DND-41 (cell line): ENCODE measurements at regions not wholly inside any gene's neighbourhood (a gene's known extent, or its start where the extent isn't known, plus 50 kb on each side); places are given as distances from the start of the nearest gene placed in this dataset.

Experiments used
- ATAC-seq: fragments of 200-7000 bp; cut with Tn5 transposase; 3 replicates; pipeline ENCODE4 v1.9.1; 2021; ENCODE audit warnings: low read depth; ENCODE audit not compliant: insufficient read depth
- DNase-seq: peaks from one replicate; pipeline ENCODE4 v3.0.0-alpha.2; 2020
- H2AFZ ChIP-seq: 2 replicates; pipeline ENCODE4 v1.6.0; 2012; ENCODE audit warnings: low read depth, low read length
- H3K27ac ChIP-seq: 2 replicates; pipeline ENCODE4 v1.5.1; 2012; ENCODE audit warnings: low read length, inconsistent platforms
- H3K27me3 ChIP-seq: fragments of 200-600 bp; sonication (generic); 2 replicates; pipeline ENCODE4 v1.6.0; 2012; ENCODE audit warnings: low read length, mild to moderate bottlenecking, inconsistent platforms; ENCODE audit not compliant: insufficient read depth, poor library complexity
- H3K36me3 ChIP-seq: 2 replicates; pipeline ENCODE4 v1.5.1; 2012; ENCODE audit warnings: low read length, inconsistent platforms; ENCODE audit not compliant: insufficient read depth
- H3K4me1 ChIP-seq: 2 replicates; pipeline ENCODE4 v1.5.1; 2012; ENCODE audit warnings: mild to moderate bottlenecking, low read length; ENCODE audit not compliant: insufficient read depth
- H3K4me2 ChIP-seq: 2 replicates; pipeline ENCODE4 v1.6.0; 2012; ENCODE audit warnings: mild to moderate bottlenecking, moderate library complexity, low read length, inconsistent platforms; ENCODE audit not compliant: insufficient read depth
- H3K4me3 ChIP-seq, 2 experiments: fragments of 200-600 bp in 1 of 2; shearing (Covaris generic) in 1 of 2; 2 replicates each; pipeline ENCODE4 v1.5.1; 2012 to 2016; ENCODE audit warnings: inconsistent platforms in 2 of 2, low read length in 2 of 2, mild to moderate bottlenecking in 2 of 2, low read depth in 1 of 2, moderate library complexity in 1 of 2
- H3K79me2 ChIP-seq: 2 replicates; pipeline ENCODE4 v1.6.0; 2012; ENCODE audit warnings: low read length, inconsistent platforms; ENCODE audit not compliant: insufficient read depth
- H3K9ac ChIP-seq: 2 replicates; pipeline ENCODE4 v1.6.0; 2012; ENCODE audit warnings: low read depth, mild to moderate bottlenecking, inconsistent platforms, low read length, moderate library complexity
- H3K9me3 ChIP-seq: 2 replicates; pipeline ENCODE4 v1.5.1; 2012; ENCODE audit warnings: low read length, moderate library complexity, mild to moderate bottlenecking, inconsistent platforms; ENCODE audit not compliant: insufficient read depth, severe bottlenecking
- H4K20me1 ChIP-seq: 2 replicates; pipeline ENCODE4 v1.6.0; 2012; ENCODE audit warnings: low read length; ENCODE audit not compliant: insufficient read depth
- CTCF ChIP-seq: IDR thresholded peaks from 2 replicates; pipeline ENCODE4 v1.5.1; 2012; ENCODE audit warnings: borderline replicate concordance, low read length, moderate library complexity, mild to moderate bottlenecking; ENCODE audit not compliant: poor library complexity, severe bottlenecking; ENCODE audit errors: extremely low read depth
- EZH2 ChIP-seq: IDR thresholded peaks from 3 replicates; pipeline ENCODE4 v1.6.1; 2012; ENCODE audit warnings: borderline replicate concordance, low read depth, mild to moderate bottlenecking, moderate library complexity, low read length, inconsistent platforms; ENCODE audit not compliant: severe bottlenecking

- Histone ChIP-seq H3K4me2 (no peak overlapping the region), H3K4me1 (no peaks in the 10 kb centered on the region), H3K36me3 (no peaks in the 10 kb centered on the region), H4K20me1 (no peaks in the 10 kb centered on the region), H3K27me3 (no peaks in the 10 kb centered on the region), H2AFZ (no peak overlapping the region), H3K9ac (no peak overlapping the region), H3K79me2 (no peaks in the 10 kb centered on the region), H3K27ac (no peak overlapping the region), H3K9me3 (no peaks in the 10 kb centered on the region), H3K4me3 (no peak overlapping the region)
- ATAC-seq (no peak), DNase-seq (no peak)
- TF ChIP-seq CTCF, result no peak
- no peak for TF ChIP-seq EZH2
Observed at GRCh38 chr13:73681779-73682178, 452.4 kb downstream of the KLF12 start.

DNA sequence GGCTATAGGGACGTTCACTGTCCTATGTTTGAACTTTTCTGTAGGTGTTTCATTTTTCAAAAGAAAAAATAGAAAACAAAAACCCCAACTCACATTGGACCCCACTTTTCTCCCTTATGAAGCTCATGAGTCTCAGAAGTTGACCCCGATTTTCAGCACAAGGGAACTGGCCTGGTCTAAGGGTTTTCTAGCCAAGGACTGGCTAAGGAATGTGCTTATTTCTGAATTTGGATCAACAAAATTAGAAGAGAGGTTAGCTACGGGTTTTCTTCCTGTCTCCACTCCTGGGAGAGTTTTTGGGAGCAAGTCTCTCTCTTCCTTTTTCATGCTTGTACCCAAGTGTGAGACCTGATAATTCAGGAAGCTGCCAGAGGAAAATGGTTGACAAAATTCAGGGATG lies 453.2 kb downstream of the KLF12 start:
- no peak overlapping the region for H2AFZ ChIP-seq
- no peak for ATAC-seq
- H3K79me2 ChIP-seq, result no peaks in the 10 kb centered on the region
- no peak overlapping the region for H3K4me3 ChIP-seq
- H3K9me3 ChIP-seq, result no peaks in the 10 kb centered on the region
- TF ChIP-seq EZH2, result no peak
- TF ChIP-seq CTCF, result no peak
- H3K4me2 ChIP-seq, result no peak overlapping the region
- H4K20me1 ChIP-seq, result no peaks in the 10 kb centered on the region
- no peaks in the 10 kb centered on the region for H3K4me1 ChIP-seq
- H3K36me3 ChIP-seq, result no peaks in the 10 kb centered on the region
- H3K9ac ChIP-seq, result no peak overlapping the region
- no peaks in the 10 kb centered on the region for H3K27me3 ChIP-seq
- H3K27ac ChIP-seq, result no peak overlapping the region
- no peak for DNase-seq

DNA sequence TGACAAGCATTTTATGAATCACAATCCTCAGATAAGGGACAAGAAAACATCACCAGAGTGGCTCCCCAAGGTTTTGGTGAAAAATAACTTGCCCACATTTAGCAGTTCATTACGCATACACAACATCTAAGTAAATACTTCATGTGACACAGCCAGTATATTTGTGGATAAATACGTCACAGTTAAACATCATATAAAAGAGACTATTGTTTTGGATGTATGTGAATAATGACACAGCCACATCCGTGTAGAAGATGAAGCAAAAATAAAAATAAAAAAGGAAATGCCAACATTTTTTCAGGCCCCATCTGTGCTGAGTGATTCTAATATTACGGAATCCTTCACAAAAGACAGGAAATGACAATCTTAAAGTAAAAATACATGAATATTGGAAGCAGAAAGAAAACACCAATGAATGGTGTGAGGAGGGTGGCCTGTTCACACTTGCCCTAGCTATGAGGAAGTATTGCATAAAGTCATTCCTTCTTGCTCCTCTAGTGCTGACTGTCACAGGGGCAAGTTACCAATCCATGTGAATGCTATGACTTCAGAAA lies 457.1 kb downstream of the KLF12 start:
- Histone ChIP-seq H3K9me3 (no peaks in the 10 kb centered on the region), H3K4me3 (no peak overlapping the region), H4K20me1 (no peaks in the 10 kb centered on the region), H3K79me2 (no peaks in the 10 kb centered on the region), H3K4me1 (no peaks in the 10 kb centered on the region), H2AFZ (no peak overlapping the region), H3K36me3 (no peaks in the 10 kb centered on the region), H3K27ac (no peak overlapping the region), H3K27me3 (no peaks in the 10 kb centered on the region), H3K4me2 (no peak overlapping the region), H3K9ac (no peak overlapping the region)
- TF ChIP-seq EZH2 (no peak), CTCF (no peak)
- ATAC-seq (no peak), DNase-seq (no peak)
